GM21723 (cell line): ENCODE measurements at regions not wholly inside any gene's neighbourhood (a gene's known extent, or its start where the extent isn't known, plus 50 kb on each side); places are given as distances from the start of the nearest gene placed in this dataset.

Experiments
- ATAC-seq: cut with Tn5 transposase; IDR thresholded peaks from one replicate; pipeline ENCODE4 v1.9.1; 2021; ENCODE audit warnings: mild to moderate bottlenecking, moderate library complexity; ENCODE audit not compliant: unreplicated experiment

DNA sequence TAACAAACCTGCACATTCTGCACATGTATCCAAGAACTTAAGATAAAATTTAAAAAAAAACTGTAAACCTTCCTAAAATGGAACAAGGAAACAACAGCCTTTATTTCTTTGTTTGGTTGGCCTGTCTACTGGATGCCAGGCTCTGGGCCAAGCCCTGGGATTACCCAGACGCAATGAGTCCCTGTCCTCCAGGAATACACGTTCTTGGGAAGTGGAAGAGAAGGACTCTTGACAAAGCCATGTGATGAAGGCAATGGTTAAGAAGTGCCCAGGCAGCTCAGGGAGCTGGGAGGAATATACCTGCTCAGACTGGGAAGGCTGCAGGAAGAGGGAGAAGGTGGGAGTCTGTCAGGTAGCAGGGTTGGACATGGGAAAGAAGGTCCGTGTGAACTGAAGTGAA is 115.4 kb downstream of the AXIN2 start:
- ATAC-seq: no peak

DNA sequence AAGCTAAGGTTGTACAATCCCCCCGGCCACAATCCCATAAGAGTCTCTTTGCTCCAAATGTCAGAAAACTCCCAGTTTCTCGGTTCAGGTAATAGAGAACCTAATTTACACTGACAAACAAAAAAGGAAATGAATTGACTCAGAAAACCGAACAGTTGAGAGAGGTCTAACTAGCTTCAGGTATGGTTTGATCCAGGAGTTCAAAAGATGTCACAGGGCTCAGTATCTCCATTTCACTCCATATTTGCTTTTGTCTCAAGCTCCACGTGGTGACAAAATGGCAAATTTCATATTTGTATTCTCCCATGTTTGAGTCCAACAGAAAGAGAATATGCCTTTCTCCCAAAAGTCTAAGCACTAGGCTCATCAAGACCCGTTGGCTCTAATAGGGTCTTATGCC is 117.4 kb downstream of the AXIN2 start:
- ATAC-seq: no peak

GRCh38 chr17:65442691-65443090 is 118.8 kb downstream of the AXIN2 start:
- ATAC-seq: no peak

- ATAC-seq: no peak
Measured at GRCh38 chr17:65442250-65442649, 119.2 kb downstream of the AXIN2 start.

DNA sequence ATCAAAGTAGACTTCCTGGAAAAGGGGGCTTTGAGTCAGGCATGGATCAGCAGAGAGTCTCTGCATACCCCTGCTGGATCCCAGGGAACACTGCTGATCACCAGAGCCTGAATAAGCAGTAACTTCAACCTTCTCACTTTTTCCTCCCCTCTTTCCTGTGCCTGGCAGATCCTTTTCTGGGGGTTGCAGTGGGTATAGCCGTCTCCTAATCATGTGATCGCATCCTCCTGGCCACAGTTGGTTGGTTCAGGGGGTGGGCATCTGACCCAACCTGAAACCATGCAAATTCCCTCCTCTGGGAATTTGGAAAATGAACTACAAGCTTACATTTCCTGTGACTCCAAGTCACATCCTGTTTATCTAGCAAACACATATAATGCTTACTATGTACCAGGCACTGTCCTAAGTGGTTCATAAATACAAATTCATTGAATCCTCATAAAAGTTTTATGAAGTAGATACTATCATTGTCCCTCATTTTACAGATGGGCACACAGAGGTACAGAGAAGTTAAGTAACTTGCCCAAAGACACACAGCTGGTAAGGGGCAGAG is 120.3 kb downstream of the AXIN2 start:
- no peak for ATAC-seq

- no peak for ATAC-seq
Measured at GRCh38 chr17:65438708-65439294, 122.6 kb downstream of the AXIN2 start.

- ATAC-seq: no peak
Measured at GRCh38 chr17:65438173-65438572, 123.3 kb downstream of the AXIN2 start.

DNA sequence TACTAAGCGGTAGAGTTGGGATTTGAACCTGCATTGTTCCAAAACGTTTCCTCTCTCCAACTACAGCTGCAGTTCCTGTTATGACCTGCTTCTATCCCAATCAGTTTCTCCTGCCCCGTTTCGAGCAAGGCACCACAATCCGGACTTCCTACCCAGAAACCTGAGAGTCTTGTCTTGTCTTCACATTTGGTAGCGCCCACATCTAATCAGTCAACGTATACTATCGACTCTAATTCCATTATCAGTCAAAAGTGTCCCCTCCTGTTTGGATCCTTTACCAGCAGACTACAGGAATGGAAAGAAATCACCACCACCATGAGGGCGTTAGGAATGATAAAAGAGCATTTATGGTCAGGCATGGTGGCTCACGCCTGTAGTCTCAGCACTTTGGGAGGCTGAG is 124.6 kb downstream of the AXIN2 start:
- ATAC-seq: no peak

- ATAC-seq: no peak
Measured at GRCh38 chr17:65434878-65435277, 126.6 kb downstream of the AXIN2 start.

DNA sequence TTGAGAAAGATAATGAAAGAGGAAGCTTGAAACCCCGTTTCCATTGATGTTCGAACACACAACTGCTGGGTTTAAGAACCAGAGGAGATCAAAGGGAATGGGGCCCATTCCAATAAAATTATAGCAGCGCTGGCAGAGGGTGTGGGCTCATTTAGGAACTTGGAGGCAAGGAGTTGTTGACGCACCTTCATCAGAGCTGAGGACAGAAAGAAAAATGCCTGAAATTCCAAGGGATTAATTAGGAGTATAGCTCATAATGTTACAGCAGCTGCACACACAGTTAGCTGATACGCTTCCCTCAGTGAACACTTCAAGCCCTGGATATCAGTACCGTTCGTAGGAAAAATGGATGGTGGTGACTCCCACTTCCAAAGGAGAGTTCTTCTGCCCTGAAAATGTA is 127.2 kb downstream of the AXIN2 start:
- no peak for ATAC-seq

DNA sequence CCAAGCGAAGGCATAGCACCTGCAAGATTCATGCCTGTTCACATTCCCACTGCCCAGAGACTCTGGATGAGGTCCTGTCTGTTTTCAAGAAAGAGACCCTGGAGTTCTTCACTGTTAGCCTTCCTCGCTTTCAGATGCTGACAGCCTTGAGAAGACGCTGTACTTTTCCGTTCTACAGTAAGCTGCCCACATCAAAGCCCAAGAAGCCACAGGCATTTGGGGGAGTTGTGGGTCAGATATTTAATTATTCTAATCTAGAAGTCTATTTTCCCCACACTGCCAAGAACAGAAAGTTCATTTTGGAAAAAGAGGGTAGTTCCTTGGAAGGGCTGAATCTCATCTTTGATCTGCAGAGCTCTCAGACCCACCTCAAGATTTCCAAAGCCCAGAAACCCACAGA is 127.9 kb downstream of the AXIN2 start:
- no peak for ATAC-seq

- no peak for ATAC-seq
Measured at GRCh38 chr17:65433157-65433556, 128.3 kb downstream of the AXIN2 start.

- ATAC-seq: no peak
Measured at GRCh38 chr17:65431116-65431515, 130.3 kb downstream of the AXIN2 start.

DNA sequence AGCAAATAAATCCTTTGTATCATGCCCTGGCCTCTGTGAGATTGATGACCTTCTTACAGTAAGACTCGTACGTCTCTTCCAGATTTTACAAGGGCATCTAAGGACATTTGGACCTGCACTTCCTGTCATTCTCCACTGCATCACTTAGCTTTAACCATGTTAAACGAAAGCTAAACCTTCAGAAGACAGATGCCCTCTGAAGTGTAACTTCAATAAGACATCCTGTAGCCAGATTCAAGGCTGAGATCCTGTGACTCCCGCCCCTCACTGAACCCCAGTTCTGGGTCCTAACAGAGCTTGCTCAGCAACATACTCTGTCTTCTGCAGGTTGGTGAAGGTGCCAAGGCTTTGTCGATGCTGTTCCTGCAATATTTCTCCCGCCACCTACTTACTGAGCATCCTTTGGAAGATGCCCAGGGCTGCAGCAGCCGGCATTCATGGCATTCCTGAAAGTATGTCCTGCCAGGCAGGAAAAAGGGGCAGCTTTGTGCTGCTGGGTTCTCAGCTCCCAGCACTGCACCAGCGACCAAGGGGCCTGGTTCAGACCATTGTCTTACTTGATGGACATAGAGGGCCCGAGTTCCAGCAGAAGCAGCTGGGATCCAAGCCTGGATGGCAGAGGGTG is 131.1 kb downstream of the AXIN2 start:
- ATAC-seq: no peak

DNA sequence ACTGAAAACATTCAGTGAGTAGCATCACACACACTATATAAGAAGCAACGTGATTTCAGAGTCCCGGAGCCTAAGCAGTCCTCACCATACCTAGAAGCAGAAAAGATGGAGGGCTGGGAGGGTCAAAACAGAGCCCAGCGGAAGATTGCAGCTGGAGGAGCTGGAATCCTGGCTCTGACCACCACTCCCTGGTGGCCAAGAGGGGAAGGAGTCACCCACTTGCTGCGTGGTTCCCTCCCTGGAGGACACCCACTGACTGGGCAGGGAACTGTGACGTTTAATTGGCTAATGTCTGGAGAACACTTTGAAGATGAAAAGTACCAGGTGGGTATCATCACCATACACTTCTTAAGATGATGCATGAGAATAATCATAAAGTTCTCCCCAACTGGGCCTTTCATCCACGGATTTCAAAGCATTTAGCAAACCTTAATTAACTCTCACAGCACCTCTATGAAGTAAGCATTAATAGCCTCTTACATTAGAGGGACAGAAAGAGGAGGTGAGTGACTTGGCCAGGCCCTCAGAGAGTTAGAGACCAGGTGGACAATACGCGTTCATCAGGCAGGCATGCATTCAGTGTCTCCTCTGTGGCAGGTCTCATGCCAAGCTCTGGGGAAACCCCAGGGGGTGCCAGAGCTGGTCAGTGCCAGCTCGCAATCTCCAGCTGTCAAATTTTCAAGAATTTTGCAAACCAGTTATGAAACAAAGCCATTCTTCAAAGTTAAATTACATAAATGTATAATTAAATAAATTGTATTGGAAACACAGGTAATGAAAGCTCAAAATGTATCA is 137.9 kb downstream of the AXIN2 start:
- ATAC-seq: no peak

GRCh38 chr17:65418622-65419021 is 142.8 kb downstream of the AXIN2 start:
- ATAC-seq: no peak

DNA sequence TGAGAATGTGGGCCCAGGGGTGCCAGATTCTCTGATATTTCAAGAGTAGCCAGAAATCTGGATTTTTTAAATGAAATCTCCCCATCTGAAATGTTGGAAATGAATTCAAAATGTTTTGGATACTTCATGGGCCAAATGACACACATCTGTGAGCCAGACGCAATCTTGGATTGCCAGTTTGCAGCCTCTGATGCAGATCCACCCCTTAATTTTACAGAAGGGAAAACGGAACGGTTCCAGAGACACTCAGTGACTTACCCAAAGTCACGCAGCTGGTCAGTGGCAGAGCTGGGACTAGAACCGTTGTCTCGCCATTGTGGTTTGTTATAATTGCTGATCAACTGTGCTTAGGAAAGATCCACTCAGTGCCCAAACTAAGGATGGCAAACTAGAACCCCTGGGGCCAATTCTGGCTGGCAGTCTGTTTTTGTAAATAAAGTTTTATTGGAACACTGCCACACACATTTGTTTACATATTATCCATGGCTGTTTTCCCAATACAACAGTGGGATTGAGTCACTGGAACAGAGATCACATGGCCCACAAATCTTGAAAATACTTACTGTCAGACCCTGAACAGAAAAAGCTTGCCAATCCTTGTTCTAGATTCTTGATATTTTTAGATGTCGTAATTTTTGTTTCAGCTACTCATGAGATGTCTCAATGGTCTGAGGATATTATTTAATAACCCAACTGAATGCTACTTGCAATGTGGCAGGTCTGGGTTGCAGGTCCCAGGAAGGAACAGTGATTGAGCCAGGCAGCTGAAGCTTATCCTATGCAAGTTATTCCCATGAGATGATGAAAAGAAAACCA is 143.8 kb downstream of the AXIN2 start:
- no peak for ATAC-seq

DNA sequence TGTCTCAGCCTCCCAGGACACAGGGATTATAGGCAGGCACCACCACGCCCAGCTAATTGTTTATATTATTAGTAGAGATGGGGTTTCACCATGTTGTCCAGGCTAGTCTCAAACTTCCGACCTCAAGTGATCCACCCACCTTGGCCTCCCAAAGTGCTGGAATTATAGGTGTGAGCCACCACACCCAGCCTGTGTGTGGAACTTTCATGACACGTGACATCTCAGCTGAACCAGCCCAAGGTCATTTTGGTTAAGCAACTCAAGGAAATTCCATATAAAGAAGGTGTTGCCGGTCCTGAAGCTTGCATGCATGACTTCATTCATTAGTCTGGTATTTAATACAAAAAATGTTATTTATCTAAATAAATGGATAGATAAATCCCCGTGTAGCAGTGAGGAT is 145.5 kb downstream of the AXIN2 start:
- no peak for ATAC-seq

DNA sequence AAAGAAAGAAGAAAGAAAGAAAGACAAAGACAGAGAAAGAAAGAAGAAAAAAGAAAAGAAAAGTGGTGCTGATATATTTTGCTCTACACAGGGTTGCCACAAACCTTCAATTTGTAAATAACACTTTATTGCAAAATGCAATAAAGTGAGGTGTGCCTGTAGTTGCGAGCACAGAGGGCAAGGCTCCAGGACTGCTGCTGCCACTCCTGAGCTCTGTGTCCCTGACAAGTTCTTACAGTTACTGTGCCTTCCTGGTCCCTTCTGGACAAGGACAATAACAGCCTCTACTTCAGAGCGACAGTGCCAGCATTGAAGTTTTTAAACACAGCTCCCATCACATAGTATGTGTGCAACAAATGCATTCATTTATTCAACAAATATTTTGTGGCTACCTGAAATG is 148.1 kb downstream of the AXIN2 start:
- no peak for ATAC-seq

DNA sequence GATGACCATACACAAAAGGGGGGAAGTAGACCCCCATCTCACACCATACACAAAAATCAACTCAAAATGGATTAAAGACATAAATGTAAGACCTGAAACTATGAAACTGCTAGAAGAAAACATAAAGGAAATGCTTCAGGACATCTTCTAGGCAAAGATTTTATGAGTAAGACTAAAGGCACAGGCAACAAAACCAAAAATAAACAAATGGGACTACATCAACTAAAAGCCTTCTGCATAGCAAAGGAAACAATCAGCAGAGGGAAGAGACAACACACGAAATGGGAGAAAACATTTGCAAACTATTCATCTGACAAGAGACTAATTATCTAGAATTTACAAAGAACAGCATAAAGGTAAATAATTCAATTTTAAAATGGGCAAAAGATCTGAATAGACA is 152.1 kb downstream of the AXIN2 start:
- ATAC-seq: no peak

- ATAC-seq: no peak
Measured at GRCh38 chr17:65408050-65408449, 153.4 kb downstream of the AXIN2 start.
